ENCODE measurements at regions not wholly inside any gene's neighbourhood (a gene's known extent, or its start where the extent isn't known, plus 50 kb on each side); places are given as distances from the start of the nearest gene placed in this dataset.
A peak's percentile ranks its signal among the peaks of the same experiment; 100 is the strongest.

DNA sequence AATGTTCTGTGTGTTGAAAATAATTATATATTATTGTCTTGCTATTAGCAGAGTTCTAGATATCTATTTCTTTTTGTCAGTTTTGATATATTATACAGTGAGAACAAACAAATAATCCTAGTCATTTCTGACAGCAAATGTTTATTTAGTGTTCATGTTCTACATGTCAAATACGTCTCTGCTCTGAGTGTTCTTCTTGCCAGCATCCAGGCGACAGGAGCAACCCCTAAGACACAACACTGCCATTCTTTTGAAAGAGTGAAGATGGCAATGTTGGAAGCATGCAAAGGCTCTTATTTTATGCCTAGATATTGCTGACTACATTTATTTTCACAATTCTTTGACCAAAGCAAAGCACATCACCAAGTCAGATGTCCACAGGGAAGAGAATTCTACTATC, 1556.6 kb upstream of the TMEFF2 start:
- Histone ChIP-seq H3K36me3 (replicated peaks in 1 of 2; ENCODE audit: control insufficient read depth in 1 of 2, insufficient read depth in 2 of 2, low read length in 2 of 2) (no peaks in the 10 kb centered on the region), H3K4me3 (replicated peaks in 1 of 3; ENCODE audit: insufficient read depth in 1 of 3, low read depth in 2 of 3, low read length in 3 of 3) (no peak overlapping the region), H3K9ac (ENCODE audit: insufficient read depth, low read depth, low read length) (no peak overlapping the region), H3K27ac (ENCODE audit: extremely low read length, insufficient read depth, low read length) (no peak overlapping the region), H3K9me3 (ENCODE audit: low read length) (no peaks in the 10 kb centered on the region), H3K4me2 (ENCODE audit: low read depth, low read length) (no peak overlapping the region), H3K4me1 (ENCODE audit: insufficient read depth, low read length) (no peaks in the 10 kb centered on the region), H4K20me1 (ENCODE audit: insufficient read depth, low read length) (no peaks in the 10 kb centered on the region), H3K79me2 (ENCODE audit: insufficient read depth, low read length) (no peaks in the 10 kb centered on the region), H2AFZ (ENCODE audit: low read length) (no peak overlapping the region), H3K27me3 (ENCODE audit: control insufficient read depth in 1 of 2, insufficient read depth in 2 of 2, low read length in 2 of 2) (no peaks in the 10 kb centered on the region)
- FAIRE-seq = no peak
- CTCF ChIA-PET (ENCODE audit: low intra/inter-chr PET ratio, low total read pairs) = no interaction called here
- 3% methylated on average over 2 of the region's 2 CpGs for WGBS (ENCODE audit: low lambda C conversion rate)
- intact Hi-C loops (cut with micrococcal nuclease; ENCODE audit: unreplicated experiment) (no loop called here), in situ Hi-C loops (cut with HindIII; ENCODE audit: extremely low pct_ligation_motif_present, low pct_unique_long_range_greater_than_20kb) (no loop called here)
- POLR2A ChIA-PET = no interaction called here
- no peak for ATAC-seq
- no TSS peak for BruUV-seq (replicated peaks)
- no peak for DNase-seq (ENCODE audit: low spot score)
- TF ChIP-seq MAFF (IDR thresholded peaks at IDR 0.05; ENCODE audit: low read depth, low read length) (peak; percentile 34; the same call in 1 of the 2 replicates), GPN1 (CRISPR knock-in tag; IDR thresholded peaks at IDR 0.05; ENCODE audit: borderline replicate concordance) (no peak), MAFK (conservative IDR thresholded peaks at IDR 0.05 in 1 of 2, IDR thresholded peaks at IDR 0.05 in 1 of 2; ENCODE audit: low read length in 2 of 2) (peak; percentile 9 to 35; a peak in 2 of 4 replicates), RCOR2 (CRISPR knock-in tag; IDR thresholded peaks at IDR 0.05) (no peak), REPIN1 (CRISPR knock-in tag; IDR thresholded peaks at IDR 0.05; ENCODE audit: borderline replicate concordance, low read depth) (no peak), FOXC1 (CRISPR knock-in tag; IDR thresholded peaks at IDR 0.05; ENCODE audit: borderline replicate concordance) (no peak), CEBPG (CRISPR knock-in tag; IDR thresholded peaks at IDR 0.05) (no peak)

- intact Hi-C loops (cut with micrococcal nuclease; ENCODE audit: unreplicated experiment) = no loop called here
- H3K36me3 ChIP-seq (replicated peaks in 1 of 2; ENCODE audit: control insufficient read depth in 1 of 2, insufficient read depth in 2 of 2, low read length in 2 of 2) = no peaks in the 10 kb centered on the region
- no peak for ATAC-seq
Measured at GRCh38 chr2:193749485-193749884, 1554.8 kb upstream of the TMEFF2 start.

More at GRCh38 chr2:193749485-193749884, 1554.8 kb upstream of the TMEFF2 start:
- WGBS (ENCODE audit: low lambda C conversion rate) = under 1% methylated on average over 2 of the region's 2 CpGs
- POLR2A ChIA-PET = no interaction called here
- H3K9ac ChIP-seq (ENCODE audit: insufficient read depth, low read depth, low read length) = no peak overlapping the region
- H3K4me3 ChIP-seq (replicated peaks in 1 of 3; ENCODE audit: insufficient read depth in 1 of 3, low read depth in 2 of 3, low read length in 3 of 3) = no peak overlapping the region
- in situ Hi-C loops (cut with HindIII; ENCODE audit: extremely low pct_ligation_motif_present, low pct_unique_long_range_greater_than_20kb) = no loop called here
- H3K27ac ChIP-seq (ENCODE audit: extremely low read length, insufficient read depth, low read length) = no peak overlapping the region
- H4K20me1 ChIP-seq (ENCODE audit: insufficient read depth, low read length) = no peaks in the 10 kb centered on the region
- FAIRE-seq = no peak
- H3K27me3 ChIP-seq (ENCODE audit: control insufficient read depth in 1 of 2, insufficient read depth in 2 of 2, low read length in 2 of 2) = no peaks in the 10 kb centered on the region
- no peak overlapping the region for H2AFZ ChIP-seq (ENCODE audit: low read length)
- H3K4me1 ChIP-seq (ENCODE audit: insufficient read depth, low read length) = no peaks in the 10 kb centered on the region
- H3K9me3 ChIP-seq (ENCODE audit: low read length) = no peaks in the 10 kb centered on the region
- no peak for DNase-seq (ENCODE audit: low spot score)
- H3K4me2 ChIP-seq (ENCODE audit: low read depth, low read length) = no peak overlapping the region
- BruUV-seq (replicated peaks) = no TSS peak
- H3K79me2 ChIP-seq (ENCODE audit: insufficient read depth, low read length) = no peaks in the 10 kb centered on the region
- TF ChIP-seq CEBPB (IDR thresholded peaks at IDR 0.05; ENCODE audit: borderline replicate concordance, low read depth, low read length) (peak; percentile 60; the same call in 1 of the 2 replicates), ZKSCAN5 (CRISPR knock-in tag; IDR thresholded peaks at IDR 0.05) (no peak), GMEB1 (CRISPR knock-in tag; IDR thresholded peaks at IDR 0.05; ENCODE audit: borderline replicate concordance) (no peak), TEAD3 (CRISPR knock-in tag; optimal IDR thresholded peaks at IDR 0.05; ENCODE audit: borderline replicate concordance) (no peak), SATB2 (CRISPR knock-in tag; IDR thresholded peaks at IDR 0.05) (no peak), ZNF207 (IDR thresholded peaks at IDR 0.05; ENCODE audit: borderline replicate concordance) (no peak), TCF7L2 (IDR thresholded peaks at IDR 0.05; ENCODE audit: low read depth, low read length) (no peak)
- CTCF ChIA-PET (ENCODE audit: low intra/inter-chr PET ratio, low total read pairs) = no interaction called here
